ENCODE measurements at regions not wholly inside any gene's neighbourhood (a gene's known extent, or its start where the extent isn't known, plus 50 kb on each side); places are given as distances from the start of the nearest gene placed in this dataset.

- no peak for TF ChIP-seq TAF1 (IDR thresholded peaks at IDR 0.05; ENCODE audit: low read depth)
- TF ChIP-seq EP300 (IDR thresholded peaks at IDR 0.05; ENCODE audit: borderline replicate concordance): no peak
- no peak for TF ChIP-seq NFIC (IDR thresholded peaks at IDR 0.05)
- no peak for TF ChIP-seq ZBTB7A (IDR thresholded peaks at IDR 0.05; ENCODE audit: low read depth)
- no peak for TF ChIP-seq TEAD4 (IDR thresholded peaks at IDR 0.05)
- no peak for TF ChIP-seq CREB1 (IDR thresholded peaks at IDR 0.05; ENCODE audit: low read depth)
- TF ChIP-seq FOXM1 (IDR thresholded peaks at IDR 0.05; ENCODE audit: borderline replicate concordance, low read depth): no peak
- TF ChIP-seq USF1 (IDR thresholded peaks at IDR 0.05): no peak
- TF ChIP-seq EGR1 (IDR thresholded peaks at IDR 0.05): no peak
- TF ChIP-seq REST (IDR thresholded peaks at IDR 0.05; ENCODE audit: low read depth): no peak
- TF ChIP-seq CEBPB (IDR thresholded peaks at IDR 0.05): no peak
- TF ChIP-seq MAX (IDR thresholded peaks at IDR 0.05): no peak
- no peak for TF ChIP-seq TCF12 (IDR thresholded peaks at IDR 0.05; ENCODE audit: low read depth)
These were observed 534.3 kb downstream of the PLPP3 start for GRCh38 chr1:56045062-56045461.

GRCh38 chr1:56036479-56036878, 542.9 kb downstream of the PLPP3 start:
- TF ChIP-seq ZBTB7A (IDR thresholded peaks at IDR 0.05; ENCODE audit: low read depth) (no peak), FOXM1 (IDR thresholded peaks at IDR 0.05; ENCODE audit: borderline replicate concordance, low read depth) (no peak), TAF1 (IDR thresholded peaks at IDR 0.05; ENCODE audit: low read depth) (no peak), REST (IDR thresholded peaks at IDR 0.05; ENCODE audit: low read depth) (no peak), TCF12 (IDR thresholded peaks at IDR 0.05; ENCODE audit: low read depth) (no peak), EP300 (IDR thresholded peaks at IDR 0.05; ENCODE audit: borderline replicate concordance) (no peak), TEAD4 (IDR thresholded peaks at IDR 0.05) (no peak), MAX (IDR thresholded peaks at IDR 0.05) (no peak), EGR1 (IDR thresholded peaks at IDR 0.05) (no peak), USF1 (IDR thresholded peaks at IDR 0.05) (no peak), CREB1 (IDR thresholded peaks at IDR 0.05; ENCODE audit: low read depth) (no peak), YY1 (IDR thresholded peaks at IDR 0.05; ENCODE audit: low read depth) (no peak), NFIC (IDR thresholded peaks at IDR 0.05) (no peak), CEBPB (IDR thresholded peaks at IDR 0.05) (no peak), RAD21 (IDR thresholded peaks at IDR 0.05; ENCODE audit: low read depth) (no peak)

GRCh38 chr1:56034847-56035481, 544.4 kb downstream of the PLPP3 start:
- no peak for TF ChIP-seq MAX (IDR thresholded peaks at IDR 0.05)
- no peak for TF ChIP-seq ZBTB7A (IDR thresholded peaks at IDR 0.05; ENCODE audit: low read depth)
- no peak for TF ChIP-seq TCF12 (IDR thresholded peaks at IDR 0.05; ENCODE audit: low read depth)
- TF ChIP-seq REST (IDR thresholded peaks at IDR 0.05; ENCODE audit: low read depth): no peak
- TF ChIP-seq EGR1 (IDR thresholded peaks at IDR 0.05): no peak
- no peak for TF ChIP-seq YY1 (IDR thresholded peaks at IDR 0.05; ENCODE audit: low read depth)
- TF ChIP-seq CREB1 (IDR thresholded peaks at IDR 0.05; ENCODE audit: low read depth): no peak
- TF ChIP-seq USF1 (IDR thresholded peaks at IDR 0.05): no peak

GRCh38 chr1:56034222-56034621, 545.1 kb downstream of the PLPP3 start:
- TF ChIP-seq CREB1 (IDR thresholded peaks at IDR 0.05; ENCODE audit: low read depth) (no peak), MAX (IDR thresholded peaks at IDR 0.05) (no peak), TCF12 (IDR thresholded peaks at IDR 0.05; ENCODE audit: low read depth) (no peak), EGR1 (IDR thresholded peaks at IDR 0.05) (no peak), USF1 (IDR thresholded peaks at IDR 0.05) (no peak), EP300 (IDR thresholded peaks at IDR 0.05; ENCODE audit: borderline replicate concordance) (no peak), NFIC (IDR thresholded peaks at IDR 0.05) (no peak), RAD21 (IDR thresholded peaks at IDR 0.05; ENCODE audit: low read depth) (no peak), ZBTB7A (IDR thresholded peaks at IDR 0.05; ENCODE audit: low read depth) (no peak), YY1 (IDR thresholded peaks at IDR 0.05; ENCODE audit: low read depth) (no peak), FOXM1 (IDR thresholded peaks at IDR 0.05; ENCODE audit: borderline replicate concordance, low read depth) (no peak), CEBPB (IDR thresholded peaks at IDR 0.05) (no peak), TAF1 (IDR thresholded peaks at IDR 0.05; ENCODE audit: low read depth) (no peak), TEAD4 (IDR thresholded peaks at IDR 0.05) (no peak), REST (IDR thresholded peaks at IDR 0.05; ENCODE audit: low read depth) (no peak)
